Smooth muscle cell (in vitro differentiated cells): ENCODE measurements at regions not wholly inside any gene's neighbourhood (a gene's known extent, or its start where the extent isn't known, plus 50 kb on each side); places are given as distances from the start of the nearest gene placed in this dataset.

Experiments
- DNase-seq: peaks from one replicate; lab custom pipeline; 2025; ENCODE audit not compliant: unreplicated experiment; lab: John Stamatoyannopoulos, UW
- H2AFZ ChIP-seq: fragments of 200-600 bp; sonication (generic); 2 replicates; pipeline ENCODE4 v1.6.0; 2016; ENCODE audit warnings: antibody characterized with exemption, low read depth, mild to moderate bottlenecking
- H3F3A ChIP-seq: fragments of 200-600 bp; sonication (generic); 2 replicates; pipeline ENCODE4 v1.6.0; 2017; ENCODE audit warnings: antibody characterized with exemption, low read depth
- H3K27ac ChIP-seq: fragments of 200-600 bp; sonication (generic); 2 replicates; pipeline ENCODE4 v1.5.1; 2016; ENCODE audit warnings: low read depth, mild to moderate bottlenecking
- H3K27me3 ChIP-seq: fragments of 200-600 bp; sonication (generic); 2 replicates; pipeline ENCODE4 v1.6.1; 2016; ENCODE audit warnings: low read depth, mild to moderate bottlenecking
- H3K36me3 ChIP-seq: fragments of 200-600 bp; sonication (generic); 2 replicates; pipeline ENCODE4 v1.5.1; 2016; ENCODE audit warnings: low read depth
- H3K4me1 ChIP-seq: fragments of 200-600 bp; sonication (generic); 2 replicates; pipeline ENCODE4 v1.5.1; 2016; ENCODE audit warnings: low read depth
- H3K4me2 ChIP-seq: fragments of 200-600 bp; sonication (generic); 2 replicates; pipeline ENCODE4 v1.6.0; 2016; ENCODE audit warnings: mild to moderate bottlenecking
- H3K4me3 ChIP-seq: fragments of 200-600 bp; sonication (generic); 2 replicates; pipeline ENCODE4 v1.5.1; 2016; ENCODE audit warnings: mild to moderate bottlenecking
- H3K79me2 ChIP-seq: fragments of 200-600 bp; sonication (generic); 2 replicates; pipeline ENCODE4 v1.6.0; 2016; ENCODE audit warnings: low read depth, mild to moderate bottlenecking
- H3K9ac ChIP-seq: fragments of 200-600 bp; sonication (generic); 2 replicates; pipeline ENCODE4 v1.6.0; 2016; ENCODE audit warnings: low read depth
- H3K9me3 ChIP-seq: fragments of 200-600 bp; sonication (generic); replicated peaks from 2 replicates; pipeline ENCODE4 v1.5.1; 2016; ENCODE audit warnings: low read depth
- H4K20me1 ChIP-seq: fragments of 200-600 bp; sonication (generic); 2 replicates; pipeline ENCODE4 v1.6.0; 2016; ENCODE audit warnings: low read depth
- CTCF ChIP-seq: fragments of 200-600 bp; sonication (generic); IDR thresholded peaks from 2 replicates; pipeline ENCODE4 v1.5.1; 2017; ENCODE audit warnings: borderline replicate concordance, mild to moderate bottlenecking, antibody characterized with exemption; ENCODE audit not compliant: insufficient read depth, poor library complexity, severe bottlenecking
- WGBS: methylation state at CpG from one replicate; pipeline ENCODE4 v1.1.7; 2016; ENCODE audit warnings: low lambda C conversion rate; 5-methylcytosine and 5-hydroxymethylcytosine counted together

GRCh38 chr13:108033800-108034707 lies 181.3 kb downstream of the LIG4 start:
- Histone ChIP-seq H3K27ac (no peak overlapping the region), H3F3A (no peaks in the 10 kb centered on the region), H3K4me2 (no peak overlapping the region), H3K9ac (no peak overlapping the region), H2AFZ (no peak overlapping the region), H3K79me2 (no peaks in the 10 kb centered on the region), H3K4me1 (no peaks in the 10 kb centered on the region), H4K20me1 (no peaks in the 10 kb centered on the region), H3K9me3 (no peaks in the 10 kb centered on the region), H3K4me3 (no peak overlapping the region), H3K36me3 (no peaks in the 10 kb centered on the region), H3K27me3 (no peaks in the 10 kb centered on the region)
- DNase-seq = no peak
- TF ChIP-seq CTCF = no peak
- 93% methylated on average over 3 of the region's 3 CpGs for WGBS

- H3K27ac ChIP-seq = no peak overlapping the region
- H3K4me3 ChIP-seq = no peak overlapping the region
- H3K27me3 ChIP-seq = no peaks in the 10 kb centered on the region
- H4K20me1 ChIP-seq = no peaks in the 10 kb centered on the region
- H3K79me2 ChIP-seq = no peaks in the 10 kb centered on the region
- H3K4me2 ChIP-seq = no peak overlapping the region
- H3K9ac ChIP-seq = no peak overlapping the region
- 78% methylated on average over 5 of the region's 5 CpGs for WGBS
- H2AFZ ChIP-seq = no peak overlapping the region
- H3F3A ChIP-seq = no peaks in the 10 kb centered on the region
- no peaks in the 10 kb centered on the region for H3K36me3 ChIP-seq
- DNase-seq = no peak
- no peaks in the 10 kb centered on the region for H3K4me1 ChIP-seq
- TF ChIP-seq CTCF = no peak
- H3K9me3 ChIP-seq = no peaks in the 10 kb centered on the region
These were observed 183.5 kb downstream of the LIG4 start for GRCh38 chr13:108031865-108032264.

- WGBS = 48% methylated on average over 1 of the region's 1 CpG
- no peaks in the 10 kb centered on the region for H3F3A ChIP-seq
- no peaks in the 10 kb centered on the region for H3K4me1 ChIP-seq
- H3K9ac ChIP-seq = no peak overlapping the region
- no peak overlapping the region for H3K4me2 ChIP-seq
- TF ChIP-seq CTCF = no peak
- no peaks in the 10 kb centered on the region for H4K20me1 ChIP-seq
- H2AFZ ChIP-seq = no peak overlapping the region
- no peaks in the 10 kb centered on the region for H3K79me2 ChIP-seq
- no peaks in the 10 kb centered on the region for H3K27me3 ChIP-seq
- DNase-seq = no peak
- H3K9me3 ChIP-seq = no peaks in the 10 kb centered on the region
- no peak overlapping the region for H3K27ac ChIP-seq
- no peak overlapping the region for H3K4me3 ChIP-seq
- no peaks in the 10 kb centered on the region for H3K36me3 ChIP-seq
These were observed 184.6 kb downstream of the LIG4 start for GRCh38 chr13:108030769-108031168.
